Natural killer cell (primary cell): ENCODE measurements at regions not wholly inside any gene's neighbourhood (a gene's known extent, or its start where the extent isn't known, plus 50 kb on each side); places are given as distances from the start of the nearest gene placed in this dataset.

Experiments used
- ATAC-seq, 3 donors: fragments of 150-1000 bp in 2 of 3; fragments of 200-7000 bp in 1 of 3; cut with Tn5 transposase; 1 replicate in 1 of 3; 2 replicates in 2 of 3; pipeline ENCODE4 v1.10.0; 2021; ENCODE audit warnings: mild to moderate bottlenecking in 2 of 3, moderate library complexity in 2 of 3
- DNase-seq, 2 donors: peaks; one replicate each; pipeline versions ENCODE4 v3.0.0 to v3.0.0-alpha.2; 2013 to 2021; ENCODE audit warnings: mixed read lengths in 1 of 2
- H3K27ac ChIP-seq: one replicate; pipeline ENCODE4 v1.5.1; 2013; ENCODE audit warnings: mild to moderate bottlenecking, low read length
- H3K27me3 ChIP-seq: one replicate; pipeline ENCODE4 v1.6.1; 2013; ENCODE audit warnings: low read length; ENCODE audit not compliant: control insufficient read depth, insufficient read depth
- H3K36me3 ChIP-seq: one replicate; pipeline ENCODE4 v1.6.1; 2013; ENCODE audit warnings: low read length; ENCODE audit not compliant: control insufficient read depth, insufficient read depth
- H3K4me1 ChIP-seq: one replicate; pipeline ENCODE4 v1.6.1; 2013; ENCODE audit warnings: low read length; ENCODE audit not compliant: control insufficient read depth, insufficient read depth
- H3K4me3 ChIP-seq: one replicate; pipeline ENCODE4 v1.5.1; 2013; ENCODE audit warnings: low read length
- H3K9me3 ChIP-seq: one replicate; pipeline ENCODE4 v1.6.1; 2013; ENCODE audit warnings: low read length; ENCODE audit not compliant: control insufficient read depth, insufficient read depth
- H3K27ac Mint-ChIP-seq, 2 donors: one replicate each; pipeline ENCODE4 v1.8.0; 2022; ENCODE audit warnings: mild to moderate bottlenecking in 2 of 2, mixed read lengths in 2 of 2, moderate library complexity in 1 of 2
- H3K27me3 Mint-ChIP-seq, 2 donors: one replicate each; pipeline ENCODE4 v1.8.0; 2022; ENCODE audit warnings: low read depth in 2 of 2, mixed read lengths in 2 of 2
- H3K36me3 Mint-ChIP-seq: one replicate; pipeline ENCODE4 v1.8.0; 2022; ENCODE audit warnings: mixed read lengths
- H3K4me1 Mint-ChIP-seq, 2 donors: one replicate each; pipeline ENCODE4 v1.8.0; 2022; ENCODE audit warnings: mixed read lengths in 2 of 2
- H3K4me3 Mint-ChIP-seq: one replicate; pipeline ENCODE4 v1.8.0; 2022; ENCODE audit warnings: mild to moderate bottlenecking, moderate library complexity, mixed read lengths
- H3K9me3 Mint-ChIP-seq, 2 donors: one replicate each; pipeline ENCODE4 v1.8.0; 2022; ENCODE audit warnings: mixed read lengths in 2 of 2
- CTCF ChIP-seq: fragments of 200-600 bp; IDR thresholded peaks from one replicate; pipeline ENCODE4 v1.8.0; 2022; ENCODE audit warnings: antibody characterized with exemption
- WGBS: methylation state at CpG from one replicate; pipeline ENCODE4 v1.1.7; 2013; ENCODE audit warnings: missing lambda C conversion rate; ENCODE audit not compliant: insufficient coverage; 5-methylcytosine and 5-hydroxymethylcytosine counted together
- intact Hi-C: fragments of 100-400 bp; cut with micrococcal nuclease; formaldehyde crosslinking; loops from one replicate; pipeline ENCODE4 v1.14.2; 2022

GRCh38 chr10:83144461-83144860, 994.8 kb upstream of the GHITM start:
- Histone ChIP-seq H3K4me1 (no peaks in the 10 kb centered on the region), H3K9me3 (peaks cover 4% of the 10 kb centered on the region), H3K4me3 (no peak overlapping the region), H3K36me3 (no peaks in the 10 kb centered on the region), H3K27me3 (no peaks in the 10 kb centered on the region), H3K27ac (no peak overlapping the region)
- no peak for ATAC-seq
- intact Hi-C loops: no loop called here
- no peak overlapping the region for H3K27ac Mint-ChIP-seq
- H3K27me3 Mint-ChIP-seq: no peaks in the 10 kb centered on the region
- DNase-seq: no peak
- H3K4me3 Mint-ChIP-seq: no peak overlapping the region
- no peaks in the 10 kb centered on the region for H3K36me3 Mint-ChIP-seq
- peaks cover under 1 to 4% of the 10 kb centered on the region in 2 donors for H3K9me3 Mint-ChIP-seq
- no peak for TF ChIP-seq CTCF
- H3K4me1 Mint-ChIP-seq: no peaks in the 10 kb centered on the region

- Mint-ChIP-seq H3K36me3 (no peaks in the 10 kb centered on the region), H3K4me1 (no peaks in the 10 kb centered on the region), H3K27ac (no peak overlapping the region), H3K9me3 (peaks cover 3 to 5% of the 10 kb centered on the region in 2 donors), H3K27me3 (no peaks in the 10 kb centered on the region), H3K4me3 (no peak overlapping the region)
- Histone ChIP-seq H3K9me3 (peaks cover 3% of the 10 kb centered on the region), H3K4me3 (no peak overlapping the region), H3K27me3 (no peaks in the 10 kb centered on the region), H3K4me1 (no peaks in the 10 kb centered on the region), H3K27ac (no peak overlapping the region), H3K36me3 (no peaks in the 10 kb centered on the region)
- DNase-seq (no peak), ATAC-seq (no peak)
- intact Hi-C loops: no loop called here
- TF ChIP-seq CTCF: no peak
- 82% methylated on average over 10 of the region's 10 CpGs for WGBS
Measured at GRCh38 chr10:83153714-83154113, 985.6 kb upstream of the GHITM start.

- TF ChIP-seq CTCF: no peak
- no peak overlapping the region for H3K27ac Mint-ChIP-seq
Measured at GRCh38 chr10:83164156-83164555, 975.2 kb upstream of the GHITM start.

GRCh38 chr10:83165265-83165664, 974.0 kb upstream of the GHITM start:
- ATAC-seq (no peak), DNase-seq (no peak)
- no peak for TF ChIP-seq CTCF
- 52% methylated on average over 3 of the region's 3 CpGs for WGBS
- Mint-ChIP-seq H3K4me1 (no peaks in the 10 kb centered on the region), H3K9me3 (peaks cover 14 to 16% of the 10 kb centered on the region in 2 donors), H3K36me3 (no peaks in the 10 kb centered on the region), H3K27ac (no peak overlapping the region), H3K27me3 (no peaks in the 10 kb centered on the region), H3K4me3 (no peak overlapping the region)
- H3K4me1 ChIP-seq: no peaks in the 10 kb centered on the region
- H3K9me3 ChIP-seq: no peaks in the 10 kb centered on the region
- intact Hi-C loops: no loop called here
- no peak overlapping the region for H3K27ac ChIP-seq
- no peaks in the 10 kb centered on the region for H3K36me3 ChIP-seq
- no peak overlapping the region for H3K4me3 ChIP-seq
- no peaks in the 10 kb centered on the region for H3K27me3 ChIP-seq

More at GRCh38 chr10:83164156-83164555, 975.2 kb upstream of the GHITM start:
- Mint-ChIP-seq H3K4me1 (no peaks in the 10 kb centered on the region), H3K27me3 (no peaks in the 10 kb centered on the region), H3K9me3 (peaks cover 13 to 14% of the 10 kb centered on the region in 2 donors), H3K4me3 (no peak overlapping the region), H3K36me3 (no peaks in the 10 kb centered on the region)
- H3K9me3 ChIP-seq: no peaks in the 10 kb centered on the region
- DNase-seq (no peak), ATAC-seq (no peak)
- H3K27ac ChIP-seq: no peak overlapping the region
- no peaks in the 10 kb centered on the region for H3K4me1 ChIP-seq
- H3K36me3 ChIP-seq: no peaks in the 10 kb centered on the region
- intact Hi-C loops: no loop called here
- WGBS: 46% methylated on average over 3 of the region's 3 CpGs
- H3K4me3 ChIP-seq: no peak overlapping the region
- no peaks in the 10 kb centered on the region for H3K27me3 ChIP-seq
